Cardiac muscle cell (in vitro differentiated cells and primary cell): ENCODE measurements at regions not wholly inside any gene's neighbourhood (a gene's known extent, or its start where the extent isn't known, plus 50 kb on each side); places are given as distances from the start of the nearest gene placed in this dataset.
A peak's percentile ranks its signal among the peaks of the same experiment; 100 is the strongest.

Experiments
- DNase-seq, 2 donors: peaks; one replicate each; pipeline versions ENCODE4 v3.0.0 to v3.0.0-alpha.2; 2010 to 2017; ENCODE audit warnings: low read depth in 1 of 2, low spot score in 1 of 2
- H3K27ac ChIP-seq: fragments of 200-600 bp; sonication (generic); 2 replicates; pipeline ENCODE4 v1.5.1; 2016
- H3K27me3 ChIP-seq: fragments of 200-600 bp; sonication (generic); 2 replicates; pipeline ENCODE4 v1.6.0; 2016; ENCODE audit warnings: control low read depth
- H3K36me3 ChIP-seq: fragments of 200-600 bp; sonication (generic); 2 replicates; pipeline ENCODE4 v1.5.1; 2016; ENCODE audit warnings: control low read depth
- H3K4me1 ChIP-seq: fragments of 200-600 bp; sonication (generic); 2 replicates; pipeline ENCODE4 v1.8.1; 2017; ENCODE audit warnings: low read depth, mild to moderate bottlenecking, mixed run types
- H3K4me3 ChIP-seq: fragments of 200-600 bp; sonication (generic); 2 replicates; pipeline ENCODE4 v1.5.1; 2016; ENCODE audit warnings: mild to moderate bottlenecking
- H3K9me3 ChIP-seq: fragments of 200-600 bp; sonication (generic); 2 replicates; pipeline ENCODE4 v1.5.1; 2017; ENCODE audit warnings: low read depth, mild to moderate bottlenecking, control low read depth
- CTCF ChIP-seq: IDR thresholded peaks from 2 replicates; pipeline ENCODE4 v1.5.1; 2012; ENCODE audit warnings: low read depth, mild to moderate bottlenecking, low read length

- H3K4me1 ChIP-seq, result no peaks in the 10 kb centered on the region
These were observed 103.2 kb upstream of the HCN1 start for GRCh38 chr5:45799388-45799787.

GRCh38 chr5:45796959-45797553 lies 100.9 kb upstream of the HCN1 start:
- Histone ChIP-seq H3K27me3 (no peaks in the 10 kb centered on the region), H3K27ac (no peak overlapping the region), H3K9me3 (no peaks in the 10 kb centered on the region), H3K36me3 (no peaks in the 10 kb centered on the region), H3K4me1 (no peaks in the 10 kb centered on the region), H3K4me3 (no peak overlapping the region)
- TF ChIP-seq CTCF, result no peak
- DNase-seq, result peak in 1 of 2 donors; percentile 3

More at GRCh38 chr5:45799388-45799787, 103.2 kb upstream of the HCN1 start:
- no peak for TF ChIP-seq CTCF
- Histone ChIP-seq H3K27me3 (no peaks in the 10 kb centered on the region), H3K4me3 (no peak overlapping the region), H3K9me3 (no peaks in the 10 kb centered on the region), H3K36me3 (no peaks in the 10 kb centered on the region), H3K27ac (no peak overlapping the region)
- no peak for DNase-seq

- Histone ChIP-seq H3K4me3 (no peak overlapping the region), H3K27ac (no peak overlapping the region), H3K36me3 (no peaks in the 10 kb centered on the region), H3K9me3 (no peaks in the 10 kb centered on the region), H3K27me3 (no peaks in the 10 kb centered on the region), H3K4me1 (no peaks in the 10 kb centered on the region)
- TF ChIP-seq CTCF, result no peak
- no peak for DNase-seq
These were observed 99.3 kb upstream of the HCN1 start for GRCh38 chr5:45795458-45795857.

- TF ChIP-seq CTCF, result no peak
- no peak for DNase-seq
These were observed 97.7 kb upstream of the HCN1 start for GRCh38 chr5:45793638-45794532.

GRCh38 chr5:45779874-45780671 lies 83.9 kb upstream of the HCN1 start:
- no peaks in the 10 kb centered on the region for H3K36me3 ChIP-seq
- DNase-seq, result peak in 1 of 2 donors; percentile 65
- H3K4me3 ChIP-seq, result no peak overlapping the region
- H3K9me3 ChIP-seq, result no peaks in the 10 kb centered on the region
- H3K4me1 ChIP-seq, result peaks cover 15% of the 10 kb centered on the region
- no peak overlapping the region for H3K27ac ChIP-seq
- H3K27me3 ChIP-seq, result no peaks in the 10 kb centered on the region
- TF ChIP-seq CTCF, result no peak

More at GRCh38 chr5:45793638-45794532, 97.7 kb upstream of the HCN1 start:
- Histone ChIP-seq H3K4me1 (no peaks in the 10 kb centered on the region), H3K27me3 (no peaks in the 10 kb centered on the region), H3K9me3 (no peaks in the 10 kb centered on the region), H3K27ac (no peak overlapping the region), H3K4me3 (no peak overlapping the region), H3K36me3 (no peaks in the 10 kb centered on the region)
